Thymus (tissue), 11 donors: ENCODE measurements at regions not wholly inside any gene's neighbourhood (a gene's known extent, or its start where the extent isn't known, plus 50 kb on each side); places are given as distances from the start of the nearest gene placed in this dataset.

Experiments used
- DNase-seq, 9 donors: peaks; one replicate each; pipeline ENCODE4 v3.0.0-alpha.2; 2013; ENCODE audit warnings: low spot score in 9 of 9, low read depth in 6 of 9, missing footprints in 1 of 9
- H3K27ac ChIP-seq, 2 donors: one replicate each; pipeline ENCODE4 v1.5.1; 2013; ENCODE audit warnings: control low read depth in 1 of 2, low read depth in 1 of 2, low read length in 1 of 2, mild to moderate bottlenecking in 1 of 2, moderate library complexity in 1 of 2
- H3K27me3 ChIP-seq, 2 donors: one replicate each; pipeline ENCODE4 v1.5.1; 2013; ENCODE audit warnings: low read length in 1 of 2; ENCODE audit not compliant: control insufficient read depth in 2 of 2, insufficient read depth in 1 of 2
- H3K36me3 ChIP-seq, 2 donors: one replicate each; pipeline ENCODE4 v1.5.1; 2013; ENCODE audit warnings: low read length in 1 of 2, mild to moderate bottlenecking in 1 of 2, moderate library complexity in 1 of 2; ENCODE audit not compliant: control insufficient read depth in 2 of 2, insufficient read depth in 2 of 2
- H3K4me1 ChIP-seq, 2 donors: one replicate each; pipeline ENCODE4 v1.5.1; 2013; ENCODE audit warnings: low read length in 2 of 2; ENCODE audit not compliant: control insufficient read depth in 2 of 2, insufficient read depth in 2 of 2
- H3K4me3 ChIP-seq, 2 donors: one replicate each; pipeline ENCODE4 v1.5.1; 2013; ENCODE audit warnings: low read length in 2 of 2, control low read depth in 1 of 2, mild to moderate bottlenecking in 1 of 2
- H3K9me3 ChIP-seq, 2 donors: one replicate each; pipeline ENCODE4 v1.5.1; 2013; ENCODE audit warnings: low read length in 1 of 2, mild to moderate bottlenecking in 1 of 2; ENCODE audit not compliant: control insufficient read depth in 2 of 2, insufficient read depth in 1 of 2
- WGBS: extraction: QIAGEN DNeasy Blood & Tissue Kit; methylation state at CpG from one replicate; pipeline ENCODE4 v1.1.7; 2013; 5-methylcytosine and 5-hydroxymethylcytosine counted together
- donor health status: healthy.

DNA sequence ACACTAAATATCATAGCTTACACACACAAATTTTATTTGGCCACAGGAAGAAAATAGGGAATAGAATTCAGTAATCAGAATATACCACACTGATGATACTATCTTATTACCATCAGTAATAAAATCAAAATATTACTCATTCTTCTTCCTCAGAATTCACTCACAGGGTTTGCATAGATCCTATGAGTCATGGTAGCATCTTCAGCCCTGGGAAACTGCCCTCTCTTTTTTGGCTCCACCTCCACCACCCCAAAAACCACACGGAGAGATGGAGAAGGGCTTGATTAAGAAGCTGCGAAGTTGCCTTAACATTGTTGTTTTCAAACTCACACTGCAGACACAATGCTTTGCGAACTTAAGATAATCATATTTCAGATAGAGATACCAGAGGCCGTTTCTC, 154.1 kb upstream of the AHR start:
- no peaks in the 10 kb centered on the region for H3K36me3 ChIP-seq
- 63% methylated on average over 4 of the region's 4 CpGs for WGBS
- no peaks in the 10 kb centered on the region for H3K27me3 ChIP-seq
- H3K27ac ChIP-seq, result no peak overlapping the region
- no peak for DNase-seq
- H3K9me3 ChIP-seq, result no peaks in the 10 kb centered on the region
- no peaks in the 10 kb centered on the region for H3K4me1 ChIP-seq
- H3K4me3 ChIP-seq, result no peak overlapping the region

DNA sequence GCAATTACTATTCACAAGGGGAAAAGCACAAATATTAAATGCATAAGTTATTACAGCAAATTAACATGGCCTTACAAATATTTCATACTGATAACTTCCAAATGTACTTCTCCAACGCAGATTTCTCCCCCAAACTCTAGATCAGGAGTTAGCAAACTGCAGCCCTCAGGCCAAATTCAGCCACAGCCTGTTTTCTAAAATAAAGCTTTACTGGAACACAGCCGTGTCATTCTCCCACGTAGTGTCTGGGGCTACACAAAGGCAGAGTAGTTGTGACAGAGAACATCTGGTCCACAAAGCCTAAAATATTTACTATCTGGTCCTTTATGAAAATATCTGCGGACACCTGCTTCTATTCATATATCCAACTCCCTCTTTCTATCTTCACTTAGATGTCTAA, 151.8 kb upstream of the AHR start:
- Histone ChIP-seq H3K4me1 (no peaks in the 10 kb centered on the region), H3K27me3 (no peaks in the 10 kb centered on the region), H3K9me3 (no peaks in the 10 kb centered on the region), H3K36me3 (no peaks in the 10 kb centered on the region), H3K27ac (no peak overlapping the region), H3K4me3 (no peak overlapping the region)
- 98% methylated on average over 4 of the region's 4 CpGs for WGBS
- no peak for DNase-seq

DNA sequence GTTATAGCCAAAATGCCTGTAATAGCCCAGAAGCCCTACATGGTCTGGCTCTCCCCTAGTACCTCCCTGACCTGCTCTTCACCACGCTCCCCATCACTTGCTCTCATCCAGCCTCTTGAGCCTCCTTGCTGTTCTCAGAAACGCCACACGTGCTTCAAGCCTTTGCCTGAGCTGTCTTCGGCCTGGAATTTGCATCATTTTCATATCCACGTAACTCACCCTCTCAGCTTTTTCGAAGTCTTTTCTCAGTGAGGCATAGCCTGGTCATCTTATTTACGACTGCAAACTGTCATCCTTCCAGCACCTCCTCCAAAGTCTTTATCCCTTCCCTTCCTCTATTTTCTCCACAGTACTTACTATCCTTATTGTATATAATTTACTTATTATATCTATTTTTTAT, 151.0 kb upstream of the AHR start:
- H3K4me1 ChIP-seq, result no peaks in the 10 kb centered on the region
- no peak overlapping the region for H3K27ac ChIP-seq
- H3K36me3 ChIP-seq, result no peaks in the 10 kb centered on the region
- DNase-seq, result no peak
- H3K4me3 ChIP-seq, result no peak overlapping the region
- WGBS, result 98% methylated on average over 7 of the region's 7 CpGs
- H3K9me3 ChIP-seq, result no peaks in the 10 kb centered on the region
- no peaks in the 10 kb centered on the region for H3K27me3 ChIP-seq

DNA sequence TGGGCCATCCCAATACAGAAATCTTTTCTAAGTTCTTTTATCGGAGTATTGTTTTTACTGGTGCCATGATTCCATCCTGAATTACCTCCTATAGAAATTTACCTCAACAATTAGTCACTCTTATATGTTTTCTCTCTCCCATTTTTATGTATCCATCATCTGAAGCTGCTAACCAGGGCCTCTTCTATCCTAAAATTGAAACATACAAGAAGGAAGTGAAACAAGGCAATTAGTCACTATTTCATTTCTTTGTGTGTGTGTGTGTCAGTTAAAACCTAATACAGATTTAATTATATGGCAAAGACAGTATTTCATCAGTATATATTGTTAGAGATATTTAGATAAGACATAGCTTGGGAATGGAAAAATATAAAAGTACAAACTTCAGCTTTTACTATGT, 148.4 kb upstream of the AHR start:
- 97% methylated on average over 1 of the region's 1 CpG for WGBS
- Histone ChIP-seq H3K9me3 (no peaks in the 10 kb centered on the region), H3K27me3 (no peaks in the 10 kb centered on the region), H3K4me1 (no peaks in the 10 kb centered on the region), H3K4me3 (no peak overlapping the region), H3K36me3 (no peaks in the 10 kb centered on the region), H3K27ac (no peak overlapping the region)
- no peak for DNase-seq

DNA sequence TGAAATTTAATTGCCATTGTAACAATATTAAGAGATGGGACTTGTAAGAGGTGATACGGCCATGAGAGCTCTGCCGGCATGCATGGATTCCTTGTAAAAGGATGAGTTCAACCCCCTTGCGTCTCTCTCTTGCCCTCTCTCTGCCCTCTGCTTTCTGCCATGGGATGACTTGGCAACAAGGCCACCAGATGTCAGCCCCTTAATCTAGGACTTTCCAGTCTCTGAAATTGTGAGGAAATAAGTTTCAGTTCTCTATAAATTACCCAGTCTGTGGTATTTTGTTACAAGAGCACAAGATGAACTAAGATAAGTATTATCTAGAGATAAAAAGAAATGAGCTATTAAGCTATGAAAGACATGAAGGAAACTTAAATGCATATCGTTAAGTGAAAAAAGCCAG, 145.7 kb upstream of the AHR start:
- 82% methylated on average over 4 of the region's 4 CpGs for WGBS
- no peak for DNase-seq
- no peaks in the 10 kb centered on the region for H3K36me3 ChIP-seq

GRCh38 chr7:17153536-17153935, 144.9 kb upstream of the AHR start:
- Histone ChIP-seq H3K4me1 (no peaks in the 10 kb centered on the region), H3K27ac (no peak overlapping the region), H3K9me3 (no peaks in the 10 kb centered on the region), H3K36me3 (no peaks in the 10 kb centered on the region), H3K4me3 (no peak overlapping the region), H3K27me3 (no peaks in the 10 kb centered on the region)
- DNase-seq, result no peak
- WGBS, result 97% methylated on average over 3 of the region's 3 CpGs

More for the DNA sequence above, 145.7 kb upstream of the AHR start:
- no peaks in the 10 kb centered on the region for H3K4me1 ChIP-seq
- no peaks in the 10 kb centered on the region for H3K9me3 ChIP-seq
- no peak overlapping the region for H3K27ac ChIP-seq
- no peak overlapping the region for H3K4me3 ChIP-seq
- no peaks in the 10 kb centered on the region for H3K27me3 ChIP-seq

GRCh38 chr7:17155529-17155928, 142.9 kb upstream of the AHR start:
- H3K36me3 ChIP-seq, result no peaks in the 10 kb centered on the region
- no peaks in the 10 kb centered on the region for H3K4me1 ChIP-seq
- no peak overlapping the region for H3K27ac ChIP-seq
- no peak for DNase-seq
- H3K9me3 ChIP-seq, result no peaks in the 10 kb centered on the region
- H3K27me3 ChIP-seq, result no peaks in the 10 kb centered on the region
- H3K4me3 ChIP-seq, result no peak overlapping the region

- Histone ChIP-seq H3K4me3 (no peak overlapping the region), H3K27me3 (no peaks in the 10 kb centered on the region), H3K9me3 (no peaks in the 10 kb centered on the region), H3K36me3 (no peaks in the 10 kb centered on the region), H3K4me1 (no peaks in the 10 kb centered on the region), H3K27ac (no peak overlapping the region)
- DNase-seq, result no peak
- 95% methylated on average over 5 of the region's 5 CpGs for WGBS
Observed at GRCh38 chr7:17158261-17158660, 140.2 kb upstream of the AHR start.

GRCh38 chr7:17159500-17160037, 138.9 kb upstream of the AHR start:
- no peaks in the 10 kb centered on the region for H3K36me3 ChIP-seq
- H3K4me1 ChIP-seq, result no peaks in the 10 kb centered on the region
- DNase-seq, result no peak
- H3K9me3 ChIP-seq, result no peaks in the 10 kb centered on the region
- no peaks in the 10 kb centered on the region for H3K27me3 ChIP-seq
- H3K27ac ChIP-seq, result no peak overlapping the region
- H3K4me3 ChIP-seq, result no peak overlapping the region
- 92% methylated on average over 2 of the region's 2 CpGs for whole genome bisulfite sequencing

DNA sequence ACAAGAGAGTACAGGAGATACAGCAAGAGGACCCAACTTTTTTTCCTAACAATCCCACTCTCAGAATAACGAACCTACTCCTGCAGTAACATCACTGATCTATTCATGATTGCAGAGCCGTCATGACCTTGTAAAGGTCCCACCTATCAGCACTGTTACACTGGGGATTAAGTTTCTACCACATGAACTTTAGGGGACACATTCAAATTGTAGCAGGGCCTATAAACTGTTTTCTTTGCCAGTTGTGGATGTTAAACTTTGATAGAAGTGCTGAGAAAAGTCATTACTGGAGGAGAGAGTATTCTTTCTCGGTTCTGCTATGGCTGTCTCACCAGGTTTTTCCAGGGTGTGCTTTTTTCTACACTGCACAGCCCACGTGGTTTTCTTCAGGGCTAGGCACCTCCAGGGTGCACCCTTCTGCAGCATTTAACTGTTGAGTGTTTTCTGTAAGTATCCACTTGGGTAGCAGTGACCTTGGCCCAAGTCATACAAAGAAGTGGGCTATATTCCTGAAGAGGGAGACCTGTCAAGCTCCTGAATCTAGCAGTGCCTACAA, 131.6 kb upstream of the AHR start:
- WGBS, result 83% methylated on average over 4 of the region's 4 CpGs
- H3K36me3 ChIP-seq, result no peaks in the 10 kb centered on the region
- no peak overlapping the region for H3K4me3 ChIP-seq
- no peaks in the 10 kb centered on the region for H3K9me3 ChIP-seq
- DNase-seq, result no peak
- H3K27me3 ChIP-seq, result no peaks in the 10 kb centered on the region
- no peak overlapping the region for H3K27ac ChIP-seq
- peaks cover 0 to 6% of the 10 kb centered on the region in 2 donors for H3K4me1 ChIP-seq
